HK-2 (cell line): ENCODE measurements at regions not wholly inside any gene's neighbourhood (a gene's known extent, or its start where the extent isn't known, plus 50 kb on each side); places are given as distances from the start of the nearest gene placed in this dataset.
"Not testable (repeated sequence)": the region's sequence is repeated elsewhere in the genome, so short reads cannot be mapped to it uniquely, and the experiment has no call there.

ENCODE experiments used
- DNase-seq: peaks from one replicate; pipeline ENCODE4 v3.0.0-alpha.2; 2018; ENCODE audit not compliant: unreplicated experiment

DNA sequence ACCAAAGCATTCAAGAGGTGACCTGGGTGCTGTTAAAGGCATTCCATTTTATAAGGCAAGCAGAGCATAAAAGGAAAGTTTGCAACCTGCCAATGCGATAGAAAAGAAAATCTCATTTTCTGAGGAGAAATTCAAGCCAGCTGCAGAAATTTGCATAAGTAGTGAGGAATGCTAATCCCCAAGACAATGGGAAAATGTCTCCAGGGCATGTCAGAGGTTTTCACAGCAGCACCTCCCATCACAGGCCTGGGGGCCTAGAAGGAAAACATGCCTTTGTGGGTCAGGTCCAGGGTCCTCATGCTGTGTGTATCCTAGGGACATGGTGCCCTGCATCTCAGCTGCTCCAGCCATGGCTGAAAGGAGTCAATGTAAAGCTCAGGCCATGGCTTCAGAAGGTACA lies 775.8 kb downstream of the IGSF11 start:
- not testable (repeated sequence) for DNase-seq

GRCh38 chr3:118262800-118263402 lies 771.7 kb downstream of the IGSF11 start:
- no peak for DNase-seq

GRCh38 chr3:118267588-118267987 lies 767.1 kb downstream of the IGSF11 start:
- DNase-seq: no peak

GRCh38 chr3:118269537-118270125 lies 765.0 kb downstream of the IGSF11 start:
- DNase-seq: no peak

DNA sequence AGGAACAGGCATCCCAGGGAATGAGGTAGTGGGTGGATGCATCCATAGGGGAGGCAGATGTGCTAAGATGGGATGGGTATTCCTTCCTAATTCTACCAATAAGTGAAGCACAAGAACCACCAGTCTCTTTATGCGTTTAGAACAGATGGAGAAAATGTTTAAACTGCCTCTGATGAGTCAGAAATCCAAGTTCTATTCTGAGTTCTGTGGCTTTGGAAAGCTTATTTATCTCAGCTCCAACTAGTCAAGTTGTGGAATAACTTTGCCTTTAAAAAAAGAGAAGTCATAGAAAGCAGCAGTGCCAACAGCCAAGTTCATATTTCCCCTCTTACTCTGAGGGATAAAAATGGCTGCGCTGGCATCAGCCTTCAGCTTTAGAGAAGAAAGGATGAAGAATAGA lies 761.7 kb downstream of the IGSF11 start:
- DNase-seq: no peak

GRCh38 chr3:118277814-118278213 lies 756.8 kb downstream of the IGSF11 start:
- no peak for DNase-seq

DNA sequence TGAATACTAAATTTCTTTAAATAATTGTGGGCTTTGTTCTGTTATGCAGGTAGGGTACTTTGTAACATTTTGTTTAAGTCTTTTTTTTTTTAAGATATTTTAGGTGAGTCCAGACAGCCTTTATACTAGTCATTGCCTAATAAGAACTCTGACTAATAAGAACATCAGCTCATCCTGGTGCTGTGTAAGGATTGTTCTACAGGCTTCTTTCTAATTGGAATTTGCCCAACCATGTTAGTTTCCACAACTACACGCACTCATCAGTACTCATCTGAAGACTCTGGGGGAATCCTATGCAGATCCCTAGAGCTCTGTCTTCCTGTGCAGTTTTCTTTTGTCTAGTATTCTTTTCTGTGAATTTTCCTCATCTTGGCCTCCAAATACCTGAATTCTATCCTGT lies 741.8 kb downstream of the IGSF11 start:
- no peak for DNase-seq

DNA sequence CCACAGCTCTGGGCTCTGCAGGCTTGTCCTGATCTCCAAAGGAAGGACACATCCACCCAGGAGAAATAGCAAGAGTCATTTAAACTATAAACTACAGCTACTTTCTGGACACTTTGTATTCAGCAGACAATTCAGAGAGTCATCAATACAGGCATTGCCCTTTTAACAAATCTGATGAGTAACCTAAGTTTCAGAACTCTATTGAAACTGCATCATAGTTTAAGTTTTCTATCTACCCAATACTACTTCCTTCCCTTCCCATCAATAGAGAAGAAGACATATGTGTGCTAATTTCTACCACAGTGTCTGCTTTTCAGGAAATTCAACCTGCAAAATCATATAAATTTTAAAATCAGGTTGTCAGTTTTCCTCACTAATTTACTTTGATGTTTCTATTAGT lies 736.5 kb downstream of the IGSF11 start:
- no peak for DNase-seq

- DNase-seq: no peak
Measured at GRCh38 chr3:118304557-118304956, 730.1 kb downstream of the IGSF11 start.

GRCh38 chr3:118332699-118333098 lies 701.9 kb downstream of the IGSF11 start:
- no peak for DNase-seq

DNA sequence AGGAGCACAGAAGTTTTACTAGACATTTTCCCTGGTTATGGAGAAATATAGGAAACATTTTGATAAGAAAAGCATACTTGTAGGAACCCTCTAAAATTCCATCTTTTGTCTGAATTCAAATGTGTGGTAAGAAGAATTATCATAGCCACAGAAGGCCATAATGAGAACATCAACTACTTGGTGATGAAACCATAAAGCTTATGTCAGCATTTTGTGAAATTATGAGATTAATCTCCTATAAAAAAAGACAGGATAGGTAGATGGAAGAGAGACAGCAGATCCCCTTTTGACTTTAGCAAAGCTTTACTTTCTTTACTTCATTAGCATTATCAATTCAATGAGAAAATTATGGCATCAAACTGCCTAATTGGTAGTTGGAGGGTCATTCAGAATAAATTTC lies 697.0 kb downstream of the IGSF11 start:
- no peak for DNase-seq

DNA sequence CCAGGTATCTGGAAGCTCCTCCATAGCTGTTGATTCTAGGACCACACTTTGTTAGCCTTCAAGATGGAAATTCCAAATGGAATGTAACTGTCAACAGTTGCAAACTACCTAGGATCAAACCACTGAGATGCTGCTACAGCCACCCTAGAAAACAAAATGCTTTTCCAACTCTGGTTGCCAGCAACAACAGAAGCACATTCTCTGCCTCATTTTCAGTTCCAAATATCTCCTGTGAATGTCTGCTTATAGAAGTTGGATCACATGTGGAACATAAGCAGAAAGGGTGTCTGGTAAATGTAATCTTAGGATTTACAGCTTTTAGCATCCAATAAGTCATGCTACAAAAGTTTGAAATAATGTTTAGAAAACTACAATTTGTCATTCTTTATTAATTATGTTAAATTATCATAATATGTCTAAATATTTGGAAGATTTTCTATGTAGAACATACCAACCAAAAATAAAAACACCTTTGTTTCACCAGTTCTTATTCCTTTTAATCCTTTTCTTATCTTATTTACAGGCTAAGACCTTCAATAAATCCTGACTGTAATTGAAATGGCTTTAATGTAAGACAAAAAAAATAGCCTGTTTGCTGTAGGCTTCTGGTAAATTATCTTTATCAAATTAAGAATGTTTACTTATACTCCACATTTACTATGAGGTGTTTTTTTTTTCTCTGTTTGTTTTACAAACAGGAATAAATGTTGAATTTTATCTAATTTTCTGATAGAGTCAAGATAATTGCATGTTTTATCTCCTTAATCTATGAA lies 687.1 kb downstream of the IGSF11 start:
- no peak for DNase-seq

GRCh38 chr3:118348169-118348557 lies 686.5 kb downstream of the IGSF11 start:
- DNase-seq: no peak

GRCh38 chr3:118354556-118354955 lies 680.1 kb downstream of the IGSF11 start:
- DNase-seq: no peak

- DNase-seq: no peak
Measured at GRCh38 chr3:118369892-118370491, 664.7 kb downstream of the IGSF11 start.

DNA sequence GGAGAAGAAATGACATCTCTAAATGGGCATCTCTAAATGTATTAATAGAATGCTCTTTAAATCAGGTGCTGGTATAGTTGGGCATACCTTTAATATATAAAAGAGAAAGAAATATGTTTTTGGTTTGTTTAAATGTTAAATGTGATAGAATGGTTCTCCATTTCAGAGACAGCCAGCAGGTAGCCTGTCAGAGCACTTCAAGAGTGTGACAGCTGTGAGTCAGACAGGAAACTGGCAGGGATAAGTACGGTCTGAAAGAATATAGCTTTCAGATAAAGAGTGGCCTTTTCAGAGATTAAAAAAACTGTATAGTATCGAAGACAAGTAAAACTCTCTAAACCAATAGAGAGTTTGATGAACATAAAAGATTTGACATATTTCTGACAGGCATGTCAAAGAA lies 654.1 kb downstream of the IGSF11 start:
- DNase-seq: no peak

DNA sequence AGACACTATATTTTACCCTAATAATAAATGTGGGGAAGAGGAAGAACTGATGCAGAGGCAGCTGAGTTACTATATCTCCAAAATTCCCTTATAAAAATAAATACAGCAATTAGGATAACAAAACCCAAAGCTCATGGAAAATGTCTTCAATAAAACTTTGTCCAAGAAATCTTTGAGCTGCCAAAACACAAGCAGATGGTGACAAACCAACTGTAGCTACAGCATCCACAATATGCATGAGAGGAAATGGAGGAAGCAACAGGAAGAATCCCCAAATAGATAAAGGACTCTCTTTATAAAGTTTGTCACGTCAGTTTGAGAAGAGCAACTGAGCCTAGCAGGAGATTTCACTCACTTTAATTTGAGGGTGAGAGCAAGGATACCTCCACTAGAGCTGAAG lies 638.2 kb downstream of the IGSF11 start:
- DNase-seq: no peak

DNA sequence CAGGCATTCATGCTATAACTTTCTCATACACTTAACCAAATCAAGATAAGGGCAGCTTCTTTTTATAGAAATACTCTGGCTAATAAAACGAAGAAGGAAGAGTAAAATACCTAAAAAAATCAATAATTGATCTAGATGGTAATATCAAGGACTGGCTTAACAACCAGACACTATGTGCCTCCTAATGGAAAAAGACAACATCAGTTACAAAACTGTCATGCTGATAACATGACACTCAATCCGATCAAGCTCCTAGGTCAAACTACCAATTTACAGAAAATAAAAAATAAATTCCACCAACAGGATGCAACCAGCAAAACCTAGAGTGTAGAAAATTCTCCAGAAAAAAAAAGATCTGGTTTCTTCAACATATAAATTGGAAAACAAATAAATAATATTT lies 634.6 kb downstream of the IGSF11 start:
- no peak for DNase-seq

- DNase-seq: no peak
Measured at GRCh38 chr3:118400886-118401285, 633.8 kb downstream of the IGSF11 start.

- no peak for DNase-seq
Measured at GRCh38 chr3:118401887-118402286, 632.8 kb downstream of the IGSF11 start.

GRCh38 chr3:118402971-118403370 lies 631.7 kb downstream of the IGSF11 start:
- DNase-seq: no peak

GRCh38 chr3:118406562-118406961 lies 628.1 kb downstream of the IGSF11 start:
- no peak for DNase-seq

GRCh38 chr3:118408431-118408830 lies 626.2 kb downstream of the IGSF11 start:
- DNase-seq: no peak
